ENCODE measurements at regions not wholly inside any gene's neighbourhood (a gene's known extent, or its start where the extent isn't known, plus 50 kb on each side); places are given as distances from the start of the nearest gene placed in this dataset.

- TF ChIP-seq CTCF (conservative IDR thresholded peaks at IDR 0.05; ENCODE audit: low read depth in 2 of 2) (no peak), EZH2 (IDR thresholded peaks at IDR 0.05; ENCODE audit: low read depth, unreplicated experiment) (no peak), EZH2phosphoT487 (IDR thresholded peaks at IDR 0.05; ENCODE audit: unreplicated experiment) (no peak)
Measured at GRCh38 chr14:82528016-82528415, 994.4 kb upstream of the SEL1L start.

Data from GM23338 (cell line).